Kidney (tissue), 13 donors: ENCODE measurements at regions not wholly inside any gene's neighbourhood (a gene's known extent, or its start where the extent isn't known, plus 50 kb on each side); places are given as distances from the start of the nearest gene placed in this dataset.

ENCODE experiments used
- DNase-seq, 5 donors: peaks; one replicate each; pipeline ENCODE4 v3.0.0-alpha.2; 2013 to 2020
- FAIRE-seq: peaks from 2 replicates; lab custom pipeline; 2012; peaks lifted over from hg19 to GRCh38; lab: Jason Lieb, UNC
- H3K27ac ChIP-seq, 2 donors: one replicate each; pipeline ENCODE4 v1.7.0; 2013; ENCODE audit warnings: low read depth in 2 of 2, low read length in 2 of 2, inconsistent platforms in 1 of 2
- H3K27me3 ChIP-seq: one replicate; pipeline ENCODE4 v1.7.1; 2013; ENCODE audit warnings: low read length, inconsistent platforms; ENCODE audit not compliant: control insufficient read depth, insufficient read depth
- H3K36me3 ChIP-seq, 3 donors: one replicate each; pipeline versions ENCODE4 v1.7.0 to v1.7.1; 2013; ENCODE audit warnings: low read length in 3 of 3, control low read depth in 1 of 3, inconsistent platforms in 1 of 3; ENCODE audit not compliant: insufficient read depth in 3 of 3, control insufficient read depth in 2 of 3
- H3K4me1 ChIP-seq, 3 donors: one replicate each; pipeline versions ENCODE4 v1.7.0 to v1.7.1; 2013; ENCODE audit warnings: low read length in 3 of 3, inconsistent platforms in 1 of 3, low read depth in 1 of 3; ENCODE audit not compliant: control insufficient read depth in 2 of 3, insufficient read depth in 2 of 3
- H3K4me3 ChIP-seq, 3 donors: one replicate each; pipeline versions ENCODE4 v1.7.0 to v1.8.1; 2013; ENCODE audit warnings: low read length in 3 of 3, control low read depth in 1 of 3, inconsistent platforms in 1 of 3
- H3K9ac ChIP-seq, 3 donors: one replicate each; pipeline versions ENCODE4 v1.7.0 to v1.7.1; 2013; ENCODE audit warnings: low read length in 3 of 3, control low read depth in 1 of 3, inconsistent platforms in 1 of 3
- H3K9me3 ChIP-seq, 3 donors: one replicate each; pipeline versions ENCODE4 v1.7.0 to v1.7.1; 2013; ENCODE audit warnings: low read length in 3 of 3, control low read depth in 1 of 3, inconsistent platforms in 1 of 3; ENCODE audit not compliant: control insufficient read depth in 2 of 3, insufficient read depth in 1 of 3
- intact Hi-C: fragments of 100-400 bp; cut with DNase I; formaldehyde crosslinking; loops from one replicate; pipeline ENCODE4 v1.11.1; 2022
- TF ChIP-seq, protein P1 (sequence below): IDR thresholded peaks from 3 replicates; pipeline ENCODE4 v1.5.1; 2012; ENCODE audit warnings: mild to moderate bottlenecking, moderate library complexity, borderline replicate concordance; ENCODE audit not compliant: insufficient read depth; ENCODE audit errors: extremely low read depth
- donor health status: control.
- donor health status: control.
- donor health status: control.
- donor health status: control.
- donor health status: control.
- donor health status: DM: yes; HTN: yes; CAD: no.
- donor health status: Normal renal cell carcinoma (clear cell type).

DNA sequence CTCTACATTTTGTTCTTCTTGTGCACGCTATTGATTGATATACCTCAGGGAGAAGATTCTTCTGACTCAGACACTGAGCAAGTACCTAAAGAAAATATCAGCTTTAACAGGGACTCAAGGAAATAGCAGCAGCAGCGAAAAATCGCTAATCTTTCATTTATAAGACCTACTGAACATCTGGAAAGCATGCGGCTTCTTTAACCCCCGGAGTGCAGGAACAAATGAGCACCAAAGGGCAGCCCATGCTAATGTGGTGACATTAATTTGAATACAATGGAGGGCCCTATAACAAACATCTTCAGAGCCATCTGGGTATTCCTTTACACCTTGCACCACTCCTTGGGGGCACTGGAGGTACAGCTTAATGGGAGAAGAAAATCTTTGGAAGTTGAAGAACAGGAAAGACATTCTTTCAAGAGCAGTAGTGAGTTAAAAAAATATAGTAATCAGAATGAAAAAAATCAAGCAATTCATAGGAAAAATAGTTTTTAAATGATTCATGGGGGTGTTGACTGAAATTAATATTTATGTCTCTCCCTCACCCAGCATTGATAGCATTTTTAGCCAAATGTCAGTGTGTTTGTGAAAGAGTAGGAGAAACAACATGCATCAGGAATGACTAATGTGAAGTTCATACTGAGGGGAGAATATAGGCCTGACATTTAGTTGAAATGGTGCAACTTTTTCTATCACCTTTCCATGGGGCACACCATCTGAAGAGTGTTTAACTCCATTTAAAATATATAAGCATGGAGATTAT lies 281.7 kb downstream of the HRH4 start:
- TF ChIP-seq, protein P1, sequence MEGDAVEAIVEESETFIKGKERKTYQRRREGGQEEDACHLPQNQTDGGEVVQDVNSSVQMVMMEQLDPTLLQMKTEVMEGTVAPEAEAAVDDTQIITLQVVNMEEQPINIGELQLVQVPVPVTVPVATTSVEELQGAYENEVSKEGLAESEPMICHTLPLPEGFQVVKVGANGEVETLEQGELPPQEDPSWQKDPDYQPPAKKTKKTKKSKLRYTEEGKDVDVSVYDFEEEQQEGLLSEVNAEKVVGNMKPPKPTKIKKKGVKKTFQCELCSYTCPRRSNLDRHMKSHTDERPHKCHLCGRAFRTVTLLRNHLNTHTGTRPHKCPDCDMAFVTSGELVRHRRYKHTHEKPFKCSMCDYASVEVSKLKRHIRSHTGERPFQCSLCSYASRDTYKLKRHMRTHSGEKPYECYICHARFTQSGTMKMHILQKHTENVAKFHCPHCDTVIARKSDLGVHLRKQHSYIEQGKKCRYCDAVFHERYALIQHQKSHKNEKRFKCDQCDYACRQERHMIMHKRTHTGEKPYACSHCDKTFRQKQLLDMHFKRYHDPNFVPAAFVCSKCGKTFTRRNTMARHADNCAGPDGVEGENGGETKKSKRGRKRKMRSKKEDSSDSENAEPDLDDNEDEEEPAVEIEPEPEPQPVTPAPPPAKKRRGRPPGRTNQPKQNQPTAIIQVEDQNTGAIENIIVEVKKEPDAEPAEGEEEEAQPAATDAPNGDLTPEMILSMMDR = no peak
- Histone ChIP-seq H3K4me3 (no peak overlapping the region), H3K9ac (no peak overlapping the region), H3K9me3 (no peaks in the 10 kb centered on the region), H3K4me1 (no peaks in the 10 kb centered on the region), H3K27ac (no peak overlapping the region), H3K36me3 (no peaks in the 10 kb centered on the region), H3K27me3 (no peaks in the 10 kb centered on the region)
- FAIRE-seq (no peak), DNase-seq (no peak)
- intact Hi-C loops = no loop called here

DNA sequence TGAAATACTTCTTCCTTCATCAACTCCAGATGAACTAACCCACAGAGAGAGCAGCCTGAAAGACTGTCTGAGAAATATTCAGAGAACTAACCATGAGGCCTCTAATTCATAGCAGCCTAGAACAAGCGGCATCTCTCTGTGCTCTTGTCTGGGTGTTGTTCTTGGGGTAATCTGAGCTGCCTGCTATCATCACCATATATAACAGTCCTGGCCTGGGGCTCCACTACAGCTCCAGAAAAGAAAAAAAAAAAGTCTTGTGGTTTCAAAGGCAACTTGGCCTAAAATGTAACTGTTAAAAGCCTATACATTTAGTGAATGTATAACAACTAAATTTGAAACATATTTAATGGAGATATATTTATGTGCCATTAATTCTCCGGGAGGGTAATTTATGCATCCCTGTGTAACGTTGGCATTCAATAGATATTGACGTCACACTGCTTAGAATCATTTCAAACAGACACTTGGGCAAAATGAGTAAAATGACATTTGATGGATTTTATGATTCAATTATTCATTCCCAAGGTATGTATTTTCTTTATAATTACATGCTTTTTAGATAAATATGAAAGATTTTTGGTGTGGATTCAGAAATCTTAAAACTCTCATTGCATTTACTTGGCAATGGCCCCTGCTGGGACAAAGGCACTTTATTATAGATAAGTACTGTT lies 294.3 kb downstream of the HRH4 start:
- no peaks in the 10 kb centered on the region for H3K36me3 ChIP-seq
- no peak overlapping the region for H3K27ac ChIP-seq
- no peaks in the 10 kb centered on the region for H3K27me3 ChIP-seq
- TF ChIP-seq, protein P1 = no peak
- intact Hi-C loops = no loop called here
- DNase-seq (no peak), FAIRE-seq (no peak)
- H3K9ac ChIP-seq = no peak overlapping the region
- H3K4me3 ChIP-seq = no peak overlapping the region
- no peaks in the 10 kb centered on the region for H3K9me3 ChIP-seq
- no peaks in the 10 kb centered on the region for H3K4me1 ChIP-seq

DNA sequence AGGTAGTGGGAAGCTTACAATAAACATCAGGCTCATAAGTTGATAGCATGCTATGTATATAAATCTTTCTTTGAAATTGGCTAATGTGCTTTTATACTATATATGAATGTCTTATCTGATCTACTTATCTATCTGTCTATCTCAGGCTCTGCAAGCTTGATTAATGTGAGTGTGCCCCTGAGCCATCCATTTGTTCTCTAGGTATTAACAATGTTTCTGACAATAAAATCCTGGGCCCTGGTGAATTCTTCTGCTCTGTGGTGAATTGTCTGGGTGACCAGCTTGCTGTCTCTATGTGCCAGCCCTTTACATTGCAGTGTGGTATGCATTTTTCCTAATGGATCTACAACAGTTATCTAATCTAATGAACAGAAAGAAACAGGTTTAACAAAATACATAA lies 295.9 kb downstream of the HRH4 start:
- no peak overlapping the region for H3K4me3 ChIP-seq
- intact Hi-C loops = no loop called here

More for the DNA sequence above, 295.9 kb downstream of the HRH4 start:
- Histone ChIP-seq H3K27ac (no peak overlapping the region), H3K4me1 (no peaks in the 10 kb centered on the region), H3K9ac (no peak overlapping the region), H3K27me3 (no peaks in the 10 kb centered on the region), H3K36me3 (no peaks in the 10 kb centered on the region), H3K9me3 (no peaks in the 10 kb centered on the region)
- DNase-seq = no peak
- FAIRE-seq = no peak
- TF ChIP-seq, protein P1 = no peak
